ENCODE measurements at regions not wholly inside any gene's neighbourhood (a gene's known extent, or its start where the extent isn't known, plus 50 kb on each side); places are given as distances from the start of the nearest gene placed in this dataset.

GRCh38 chr11:112725636-112726035 lies 235.6 kb upstream of the NCAM1 start:
- FAIRE-seq: no peak

GRCh38 chr11:112727341-112727841 lies 233.8 kb upstream of the NCAM1 start:
- FAIRE-seq: no peak

- FAIRE-seq: no peak
Measured at GRCh38 chr11:112728288-112728687, 232.9 kb upstream of the NCAM1 start.

GRCh38 chr11:112728716-112729115 lies 232.5 kb upstream of the NCAM1 start:
- no peak for FAIRE-seq

- no peak for FAIRE-seq
Measured at GRCh38 chr11:112730591-112730990, 230.6 kb upstream of the NCAM1 start.

- no peak for FAIRE-seq
Measured at GRCh38 chr11:112731538-112731937, 229.7 kb upstream of the NCAM1 start.

- no peak for FAIRE-seq
Measured at GRCh38 chr11:112732031-112732430, 229.2 kb upstream of the NCAM1 start.

GRCh38 chr11:112734207-112734606 lies 227.0 kb upstream of the NCAM1 start:
- FAIRE-seq: no peak

- FAIRE-seq: no peak
Measured at GRCh38 chr11:112735470-112735869, 225.8 kb upstream of the NCAM1 start.

- FAIRE-seq: no peak
Measured at GRCh38 chr11:112744041-112744440, 217.2 kb upstream of the NCAM1 start.

- FAIRE-seq: no peak
Measured at GRCh38 chr11:112745973-112746372, 215.2 kb upstream of the NCAM1 start.

GRCh38 chr11:112748252-112748651 lies 213.0 kb upstream of the NCAM1 start:
- no peak for FAIRE-seq

GRCh38 chr11:112748713-112749543 lies 212.3 kb upstream of the NCAM1 start:
- FAIRE-seq: no peak

- no peak for FAIRE-seq
Measured at GRCh38 chr11:112751329-112751728, 209.9 kb upstream of the NCAM1 start.

GRCh38 chr11:112751772-112752171 lies 209.4 kb upstream of the NCAM1 start:
- no peak for FAIRE-seq

GRCh38 chr11:112752563-112752962 lies 208.7 kb upstream of the NCAM1 start:
- no peak for FAIRE-seq

- no peak for FAIRE-seq
Measured at GRCh38 chr11:112753706-112754105, 207.5 kb upstream of the NCAM1 start.

GRCh38 chr11:112759418-112759817 lies 201.8 kb upstream of the NCAM1 start:
- no peak for FAIRE-seq

GRCh38 chr11:112760396-112761059 lies 200.7 kb upstream of the NCAM1 start:
- no peak for FAIRE-seq

GRCh38 chr11:112761911-112762706 lies 199.1 kb upstream of the NCAM1 start:
- FAIRE-seq: no peak

GRCh38 chr11:112762707-112763090 lies 198.5 kb upstream of the NCAM1 start:
- no peak for FAIRE-seq

- no peak for FAIRE-seq
Measured at GRCh38 chr11:112765337-112765736, 195.9 kb upstream of the NCAM1 start.

GRCh38 chr11:112769170-112769569 lies 192.1 kb upstream of the NCAM1 start:
- no peak for FAIRE-seq
